Breast epithelium (tissue), 4 donors: ENCODE measurements at regions not wholly inside any gene's neighbourhood (a gene's known extent, or its start where the extent isn't known, plus 50 kb on each side); places are given as distances from the start of the nearest gene placed in this dataset.

ENCODE experiments used
- DNase-seq, 2 donors: peaks; one replicate each; pipeline ENCODE4 v3.0.0-alpha.2; 2019; ENCODE audit warnings: low spot score in 2 of 2
- H3K27ac ChIP-seq, 2 donors: fragments of 200-600 bp; sonication (generic) in 1 of 2; one replicate each; pipeline ENCODE4 v1.5.1; 2016 to 2019; ENCODE audit warnings: mild to moderate bottlenecking in 1 of 2
- H3K27me3 ChIP-seq, 2 donors: fragments of 200-600 bp; sonication (generic) in 1 of 2; one replicate each; pipeline versions ENCODE4 v1.5.1 to v1.6.0; 2017 to 2019; ENCODE audit warnings: control low read depth in 1 of 2, mild to moderate bottlenecking in 1 of 2
- H3K36me3 ChIP-seq: fragments of 200-600 bp; one replicate; pipeline ENCODE4 v1.5.1; 2019
- H3K4me1 ChIP-seq, 2 donors: fragments of 200-600 bp; sonication (generic); one replicate each; pipeline ENCODE4 v1.5.1; 2016 to 2019; ENCODE audit warnings: control low read depth in 1 of 2
- H3K4me3 ChIP-seq, 3 donors: fragments of 200-600 bp; sonication (generic); 1 replicate in 2 of 3; 2 replicates in 1 of 3; pipeline ENCODE4 v1.5.1; 2016 to 2019; ENCODE audit warnings: mild to moderate bottlenecking in 3 of 3, moderate library complexity in 2 of 3
- H3K9me3 ChIP-seq, 2 donors: fragments of 200-600 bp; sonication (generic) in 1 of 2; one replicate each; pipeline ENCODE4 v1.5.1; 2016 to 2019; ENCODE audit warnings: control low read depth in 1 of 2
- CTCF ChIP-seq, 3 donors: fragments of 450-650 bp; IDR thresholded peaks; one replicate each; pipeline ENCODE4 v1.5.1; 2016 to 2017; ENCODE audit warnings: antibody characterized with exemption in 3 of 3, mild to moderate bottlenecking in 3 of 3, moderate library complexity in 3 of 3
- POLR2A ChIP-seq: fragments of 450-650 bp; IDR thresholded peaks from one replicate; pipeline ENCODE4 v1.6.1; 2016; ENCODE audit warnings: antibody characterized with exemption, mild to moderate bottlenecking, moderate library complexity
- POLR2AphosphoS5 ChIP-seq, 3 donors: sonication (generic); formaldehyde crosslinking; IDR thresholded peaks; one replicate each; pipeline ENCODE4 v1.6.1; 2017; ENCODE audit warnings: antibody characterized with exemption in 3 of 3
- intact Hi-C: fragments of 100-400 bp; cut with DNase I; formaldehyde crosslinking; loops from one replicate; pipeline ENCODE4 v1.15.1; 2023; ENCODE audit warnings: low total_unique reads

DNA sequence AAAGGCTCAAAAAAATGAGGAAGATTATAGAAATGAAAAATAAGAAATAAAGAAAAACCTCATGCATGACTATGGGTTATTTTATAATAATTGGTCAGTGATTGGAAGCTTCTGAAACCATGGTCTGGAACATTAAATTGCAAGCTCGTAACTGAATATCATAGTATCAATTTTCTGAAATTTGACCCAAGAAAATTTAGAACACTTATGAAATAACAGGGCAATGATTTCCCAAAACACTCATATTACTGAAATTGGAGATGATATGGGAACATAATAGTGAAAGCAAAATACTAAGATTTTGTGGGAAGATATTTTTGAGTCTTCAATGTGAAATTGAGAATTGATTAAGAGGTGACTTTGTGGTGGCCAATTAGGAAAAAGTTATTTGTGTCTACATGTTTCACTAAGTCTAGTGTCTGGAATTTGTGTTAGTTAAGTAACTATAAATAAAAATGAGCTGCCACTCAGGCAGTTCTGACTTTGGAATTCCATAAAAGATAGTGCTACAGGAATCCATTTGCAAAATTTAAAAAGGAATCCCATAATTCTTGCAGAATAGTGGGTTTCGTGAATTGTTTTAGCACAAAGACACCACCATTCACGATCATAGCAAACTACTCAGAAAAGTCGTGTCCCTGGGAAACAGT, 603.0 kb downstream of the LMO7 start:
- intact Hi-C loops, result no loop called here
- Histone ChIP-seq H3K9me3 (no peaks in the 10 kb centered on the region), H3K27me3 (no peaks in the 10 kb centered on the region), H3K4me3 (no peak overlapping the region), H3K27ac (no peak overlapping the region), H3K4me1 (no peaks in the 10 kb centered on the region), H3K36me3 (no peaks in the 10 kb centered on the region)
- no peak for DNase-seq
- TF ChIP-seq POLR2A, result no peak
- TF ChIP-seq POLR2AphosphoS5 (IDR thresholded peaks at IDR 0.05), result no peak
- TF ChIP-seq CTCF (IDR thresholded peaks at IDR 0.05), result no peak

- no peaks in the 10 kb centered on the region for H3K9me3 ChIP-seq
- intact Hi-C loops, result no loop called here
- no peak for DNase-seq
Observed at GRCh38 chr13:76231522-76232167, 595.5 kb downstream of the LMO7 start.

DNA sequence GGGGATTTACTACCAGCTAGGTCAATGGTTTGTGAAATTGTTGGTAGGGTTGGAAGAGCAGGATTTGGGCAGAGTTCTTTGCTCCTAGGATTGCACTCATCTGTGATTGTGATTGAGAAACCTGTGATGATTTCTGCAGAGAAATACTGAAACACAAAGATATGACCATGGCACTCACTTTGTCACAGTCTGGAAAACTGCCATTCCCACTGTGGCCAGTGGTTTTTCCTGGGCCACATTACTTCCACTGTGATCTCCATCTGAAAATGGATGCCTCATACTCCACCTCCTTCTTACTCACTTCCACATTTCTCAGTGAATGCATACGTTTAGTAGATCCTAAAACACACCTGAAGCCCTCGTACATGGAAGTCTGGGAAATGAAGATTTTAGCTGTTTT, 593.2 kb downstream of the LMO7 start:
- Histone ChIP-seq H3K9me3 (no peaks in the 10 kb centered on the region), H3K4me3 (no peak overlapping the region), H3K27ac (no peak overlapping the region), H3K27me3 (no peaks in the 10 kb centered on the region), H3K36me3 (no peaks in the 10 kb centered on the region), H3K4me1 (no peaks in the 10 kb centered on the region)
- no peak for DNase-seq
- intact Hi-C loops, result loop anchor here (5.0 kb wide), 1 partner anchor 688 kb away; no protein-coding TSS in a partner anchor
- TF ChIP-seq POLR2AphosphoS5 (IDR thresholded peaks at IDR 0.05) (no peak), CTCF (IDR thresholded peaks at IDR 0.05) (no peak), POLR2A (no peak)

More at GRCh38 chr13:76231522-76232167, 595.5 kb downstream of the LMO7 start:
- no peak overlapping the region for H3K27ac ChIP-seq
- H3K4me3 ChIP-seq, result no peak overlapping the region
- H3K36me3 ChIP-seq, result no peaks in the 10 kb centered on the region
- H3K27me3 ChIP-seq, result no peaks in the 10 kb centered on the region
- H3K4me1 ChIP-seq, result no peaks in the 10 kb centered on the region
- no peak for TF ChIP-seq CTCF (IDR thresholded peaks at IDR 0.05)
- TF ChIP-seq POLR2AphosphoS5 (IDR thresholded peaks at IDR 0.05), result no peak
- no peak for TF ChIP-seq POLR2A

DNA sequence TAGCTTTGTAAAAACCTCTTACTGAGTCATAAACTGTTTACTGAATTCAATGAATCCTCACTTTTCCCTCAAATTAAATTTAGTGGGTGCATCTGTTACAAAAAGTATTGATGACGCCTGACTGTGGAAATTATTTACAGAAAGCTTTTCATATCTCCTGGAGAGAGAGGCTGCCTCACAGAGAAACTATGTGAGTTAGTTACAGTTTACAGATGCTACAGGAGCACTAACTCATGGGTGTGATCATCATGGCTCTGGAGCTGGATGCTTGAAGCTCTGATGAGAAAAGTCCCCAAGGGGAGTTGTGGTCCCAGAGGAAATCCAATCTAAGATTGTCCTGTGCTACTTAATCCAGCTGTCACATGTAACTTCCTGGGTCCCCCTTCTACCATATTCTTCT, 590.8 kb downstream of the LMO7 start:
- Histone ChIP-seq H3K4me1 (no peaks in the 10 kb centered on the region), H3K4me3 (no peak overlapping the region), H3K36me3 (no peaks in the 10 kb centered on the region), H3K27ac (no peak overlapping the region), H3K9me3 (no peaks in the 10 kb centered on the region), H3K27me3 (no peaks in the 10 kb centered on the region)
- intact Hi-C loops, result loop anchor here (5.0 kb wide), 1 partner anchor 690 kb away; no protein-coding TSS in a partner anchor
- TF ChIP-seq CTCF (IDR thresholded peaks at IDR 0.05) (no peak), POLR2AphosphoS5 (IDR thresholded peaks at IDR 0.05) (no peak), POLR2A (no peak)
- DNase-seq, result no peak

- intact Hi-C loops, result loop anchor here (5.0 kb wide), 1 partner anchor 691 kb away; no protein-coding TSS in a partner anchor
- Histone ChIP-seq H3K27me3 (no peaks in the 10 kb centered on the region), H3K9me3 (no peaks in the 10 kb centered on the region), H3K4me3 (no peak overlapping the region), H3K36me3 (no peaks in the 10 kb centered on the region), H3K27ac (no peak overlapping the region), H3K4me1 (no peaks in the 10 kb centered on the region)
- TF ChIP-seq POLR2AphosphoS5 (IDR thresholded peaks at IDR 0.05) (no peak), CTCF (IDR thresholded peaks at IDR 0.05) (no peak), POLR2A (no peak)
- DNase-seq, result no peak
Observed at GRCh38 chr13:76225815-76226489, 589.8 kb downstream of the LMO7 start.
